K562 (cell line): ENCODE measurements at regions not wholly inside any gene's neighbourhood (a gene's known extent, or its start where the extent isn't known, plus 50 kb on each side); places are given as distances from the start of the nearest gene placed in this dataset.

Experiments used
- CBFB ChIP-seq: sonication (generic); formaldehyde crosslinking; IDR thresholded peaks from 2 replicates; pipeline ENCODE4 v1.4.0; 2020; ENCODE audit warnings: mild to moderate bottlenecking, missing genetic modification reagents
- CHD2 ChIP-seq: IDR thresholded peaks from 2 replicates; pipeline ENCODE4 v1.6.1; 2011; ENCODE audit warnings: low read depth, low read length
- MGA ChIP-seq: fragments of 450-650 bp; IDR thresholded peaks from 2 replicates; pipeline ENCODE4 v1.6.1; 2016; ENCODE audit warnings: mild to moderate bottlenecking, moderate library complexity
- SIN3B ChIP-seq: fragments of 450-650 bp; IDR thresholded peaks from 2 replicates; pipeline ENCODE4 v1.6.1; 2017; ENCODE audit warnings: low read depth, mild to moderate bottlenecking, moderate library complexity
- SREBF2 ChIP-seq: sonication (generic); formaldehyde crosslinking; IDR thresholded peaks from 2 replicates; pipeline ENCODE4 v1.4.0; 2020; ENCODE audit warnings: mild to moderate bottlenecking, missing genetic modification reagents
- TAF15 ChIP-seq: fragments of 200-400 bp; formaldehyde crosslinking; IDR thresholded peaks from 2 replicates; pipeline ENCODE4 v1.6.1; 2017; ENCODE audit warnings: mild to moderate bottlenecking, low read depth, low read length, moderate library complexity
- TF ChIP-seq, protein P1 (sequence below): fragments of 250-450 bp; sonication (Bioruptor Pico); IDR thresholded peaks from 2 replicates; pipeline ENCODE4 v1.4.0; 2020

- no peak for TF ChIP-seq MGA
- TF ChIP-seq SIN3B, result no peak
- no peak for TF ChIP-seq TAF15
- no peak for TF ChIP-seq CHD2
- TF ChIP-seq, protein P1, sequence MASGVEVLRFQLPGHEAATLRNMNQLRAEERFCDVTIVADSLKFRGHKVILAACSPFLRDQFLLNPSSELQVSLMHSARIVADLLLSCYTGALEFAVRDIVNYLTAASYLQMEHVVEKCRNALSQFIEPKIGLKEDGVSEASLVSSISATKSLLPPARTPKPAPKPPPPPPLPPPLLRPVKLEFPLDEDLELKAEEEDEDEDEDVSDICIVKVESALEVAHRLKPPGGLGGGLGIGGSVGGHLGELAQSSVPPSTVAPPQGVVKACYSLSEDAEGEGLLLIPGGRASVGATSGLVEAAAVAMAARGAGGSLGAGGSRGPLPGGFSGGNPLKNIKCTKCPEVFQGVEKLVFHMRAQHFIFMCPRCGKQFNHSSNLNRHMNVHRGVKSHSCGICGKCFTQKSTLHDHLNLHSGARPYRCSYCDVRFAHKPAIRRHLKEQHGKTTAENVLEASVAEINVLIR, result no peak
- no peak for TF ChIP-seq SREBF2 (CRISPR knock-in tag)
- TF ChIP-seq CBFB (CRISPR knock-in tag), result no peak
- TF ChIP-seq, all 486 proteins: peak for 0
These were observed 566.2 kb downstream of the CBLN4 start (continued) for GRCh38 chr20:55439070-55439469.
